GM12874 (cell line): ENCODE measurements at regions not wholly inside any gene's neighbourhood (a gene's known extent, or its start where the extent isn't known, plus 50 kb on each side); places are given as distances from the start of the nearest gene placed in this dataset.

Experiments
- TF ChIP-seq, protein P1 (sequence below): IDR thresholded peaks from 2 replicates; pipeline ENCODE4 v1.5.1; 2011; ENCODE audit warnings: low read depth, mild to moderate bottlenecking, control low read depth, low read length, moderate library complexity; ENCODE audit not compliant: insufficient read depth

DNA sequence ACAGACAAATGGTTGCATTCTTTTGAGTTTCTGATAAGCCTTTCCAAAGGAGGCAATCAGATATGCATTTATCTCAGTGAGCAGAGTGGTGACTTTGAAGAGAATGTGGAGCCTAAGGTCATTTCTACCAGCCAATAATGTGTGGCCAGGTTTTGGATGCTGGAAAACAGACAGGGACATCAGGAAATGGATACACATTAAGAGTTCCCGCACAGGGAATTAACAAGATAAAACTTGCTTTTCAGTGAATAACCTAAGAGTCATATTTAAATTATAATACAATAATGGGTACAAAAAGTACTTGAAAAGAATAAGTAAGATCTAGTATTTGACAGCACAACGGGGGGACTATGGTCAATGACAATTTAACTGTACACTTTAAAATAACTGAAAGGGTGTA, 492.3 kb upstream of the FAM241A start:
- TF ChIP-seq, protein P1, sequence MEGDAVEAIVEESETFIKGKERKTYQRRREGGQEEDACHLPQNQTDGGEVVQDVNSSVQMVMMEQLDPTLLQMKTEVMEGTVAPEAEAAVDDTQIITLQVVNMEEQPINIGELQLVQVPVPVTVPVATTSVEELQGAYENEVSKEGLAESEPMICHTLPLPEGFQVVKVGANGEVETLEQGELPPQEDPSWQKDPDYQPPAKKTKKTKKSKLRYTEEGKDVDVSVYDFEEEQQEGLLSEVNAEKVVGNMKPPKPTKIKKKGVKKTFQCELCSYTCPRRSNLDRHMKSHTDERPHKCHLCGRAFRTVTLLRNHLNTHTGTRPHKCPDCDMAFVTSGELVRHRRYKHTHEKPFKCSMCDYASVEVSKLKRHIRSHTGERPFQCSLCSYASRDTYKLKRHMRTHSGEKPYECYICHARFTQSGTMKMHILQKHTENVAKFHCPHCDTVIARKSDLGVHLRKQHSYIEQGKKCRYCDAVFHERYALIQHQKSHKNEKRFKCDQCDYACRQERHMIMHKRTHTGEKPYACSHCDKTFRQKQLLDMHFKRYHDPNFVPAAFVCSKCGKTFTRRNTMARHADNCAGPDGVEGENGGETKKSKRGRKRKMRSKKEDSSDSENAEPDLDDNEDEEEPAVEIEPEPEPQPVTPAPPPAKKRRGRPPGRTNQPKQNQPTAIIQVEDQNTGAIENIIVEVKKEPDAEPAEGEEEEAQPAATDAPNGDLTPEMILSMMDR = no peak

DNA sequence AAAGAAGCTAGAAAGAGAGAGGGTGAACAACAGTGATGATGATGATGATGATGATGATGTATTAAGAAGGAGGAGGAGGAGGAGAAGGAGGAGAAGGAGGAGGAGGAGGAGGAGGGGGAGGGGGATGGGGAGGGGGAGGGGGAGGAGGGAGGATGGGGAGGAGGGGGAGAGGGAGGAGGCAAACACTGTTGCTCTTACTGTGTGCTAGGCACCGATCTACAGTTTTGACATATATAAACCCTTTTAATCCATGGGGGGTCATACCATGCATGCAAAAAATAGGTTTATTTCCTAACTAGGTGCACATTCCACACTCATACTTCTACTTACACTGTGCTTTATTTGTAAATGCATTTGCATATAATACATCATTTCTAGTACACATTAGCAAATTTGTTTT, 482.8 kb upstream of the FAM241A start:
- TF ChIP-seq, protein P1 = no peak

DNA sequence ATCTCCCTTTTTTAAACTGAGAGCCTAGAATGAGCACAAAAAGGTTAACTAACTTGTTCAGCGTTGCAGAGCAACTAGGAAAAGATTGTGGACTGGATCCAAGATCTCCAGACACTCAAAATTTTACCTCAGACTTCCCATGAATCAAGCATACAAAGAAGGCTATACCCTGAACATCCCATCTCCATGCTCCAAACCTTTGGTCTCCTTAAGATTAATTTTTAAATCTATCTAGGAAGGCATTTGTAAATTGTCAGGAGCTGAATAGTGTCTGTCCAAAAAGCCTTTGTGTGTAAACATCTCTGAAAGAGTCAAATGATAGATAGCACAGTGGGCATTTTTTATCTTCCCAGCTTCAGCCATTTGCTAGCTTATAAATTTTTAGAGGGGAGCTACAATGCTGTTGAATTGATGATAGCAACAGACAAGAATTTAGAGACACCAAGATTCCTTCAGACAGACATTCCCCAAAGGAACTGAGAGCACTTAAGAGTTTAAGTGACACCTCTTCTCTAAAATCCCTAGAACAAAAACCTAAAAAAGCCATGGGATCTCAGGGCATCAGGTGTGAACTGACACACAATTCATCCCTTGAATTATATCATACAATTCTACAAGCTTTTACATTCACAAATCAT, 480.8 kb upstream of the FAM241A start:
- TF ChIP-seq, protein P1 = no peak

DNA sequence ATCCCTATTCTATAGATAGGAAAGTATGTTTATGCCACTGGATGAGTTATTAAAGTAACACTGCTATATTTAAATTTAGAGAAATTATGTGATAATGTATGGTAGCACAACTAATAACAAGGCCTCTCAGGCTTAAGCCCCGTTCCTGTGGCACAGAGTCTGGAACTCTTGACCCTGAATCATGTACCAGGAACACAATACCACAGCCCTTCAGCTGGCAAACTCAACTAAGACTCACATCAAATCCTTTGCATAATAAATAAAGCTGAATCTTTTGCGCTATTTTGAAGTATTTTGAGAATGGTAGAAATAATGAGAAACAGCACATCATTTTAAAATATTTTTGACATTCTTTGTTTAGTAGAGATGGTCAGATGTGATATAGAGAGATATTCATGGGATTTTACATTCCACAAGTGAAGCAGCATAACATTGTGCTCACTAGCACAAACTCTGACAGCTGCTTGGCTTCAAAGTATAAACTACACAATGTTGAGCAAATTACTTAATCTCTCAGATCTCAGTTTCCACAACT, 478.4 kb upstream of the FAM241A start:
- TF ChIP-seq, protein P1 = no peak

DNA sequence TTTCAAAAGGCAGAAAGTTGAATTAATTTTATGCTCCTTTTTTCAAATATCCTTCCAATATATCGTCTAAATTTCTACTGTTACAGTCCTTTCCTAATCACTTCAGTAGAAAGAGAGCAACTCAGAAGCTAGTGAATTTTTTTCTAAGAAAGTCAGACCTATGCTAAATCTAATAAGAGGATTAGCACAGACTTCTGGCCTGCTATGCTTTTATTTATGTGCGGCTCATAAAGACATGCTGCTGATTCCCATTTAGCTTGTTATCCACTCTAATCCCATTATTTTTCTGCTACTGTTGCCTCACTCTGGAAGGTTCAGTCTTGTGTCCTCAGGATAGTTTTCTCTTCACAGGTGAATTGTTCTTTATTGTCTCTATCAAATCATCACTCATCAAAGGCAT, 473.5 kb upstream of the FAM241A start:
- TF ChIP-seq, protein P1 = no peak

DNA sequence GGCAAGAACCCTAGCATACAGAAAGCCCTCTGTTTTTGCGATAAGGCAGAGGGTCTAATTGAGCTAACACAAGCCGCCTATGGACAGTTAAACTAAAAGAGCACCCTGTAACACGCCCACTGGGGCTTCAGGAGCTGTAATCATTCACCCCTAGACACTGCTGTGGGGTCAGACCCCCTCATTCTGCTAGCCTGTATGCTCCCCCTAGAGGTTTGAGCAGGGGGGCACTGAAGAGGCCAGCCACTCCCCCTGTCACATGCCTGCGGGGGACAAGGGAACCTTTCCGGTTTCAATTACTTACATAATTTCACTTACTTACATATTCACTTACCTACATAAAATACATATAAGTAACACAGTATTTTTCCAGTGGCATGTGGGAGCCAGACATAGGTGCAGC, 469.5 kb upstream of the FAM241A start:
- TF ChIP-seq, protein P1 = no peak

DNA sequence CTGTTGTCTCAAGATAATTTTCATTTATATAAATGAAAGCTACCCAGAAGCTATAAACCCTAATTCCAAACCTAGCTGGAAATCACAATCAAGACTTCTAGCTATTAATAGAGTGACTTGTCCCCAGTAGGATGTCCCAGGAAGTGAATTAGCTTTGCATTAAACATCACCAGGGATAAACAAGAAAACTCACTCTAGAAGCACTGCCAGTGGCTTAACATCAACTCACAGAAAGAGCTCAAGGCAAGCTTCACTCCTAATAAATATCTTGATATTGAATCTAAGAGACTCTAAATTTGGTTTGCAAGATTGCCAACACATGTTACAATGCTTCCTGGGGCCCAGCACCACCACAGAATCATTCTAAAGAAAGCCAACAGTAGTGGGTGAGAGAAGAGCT, 468.7 kb upstream of the FAM241A start:
- TF ChIP-seq, protein P1 = no peak
